Keratinocyte (primary cell): ENCODE measurements at regions not wholly inside any gene's neighbourhood (a gene's known extent, or its start where the extent isn't known, plus 50 kb on each side); places are given as distances from the start of the nearest gene placed in this dataset.

Experiments used
- CTCF ChIP-seq, 3 experiments: IDR thresholded peaks in 1 of 3; conservative IDR thresholded peaks in 1 of 3; optimal IDR thresholded peaks in 1 of 3; 2 replicates in 2 of 3; 3 replicates in 1 of 3; pipeline versions ENCODE3 to v1.5.1; 2011; ENCODE audit warnings: low read length in 3 of 3, mild to moderate bottlenecking in 3 of 3, moderate library complexity in 2 of 3, control low read depth in 1 of 3, inconsistent platforms in 1 of 3; ENCODE audit not compliant: insufficient read depth in 2 of 3; ENCODE audit errors: extremely low read depth in 1 of 3
- EZH2 ChIP-seq: IDR thresholded peaks from one replicate; pipeline ENCODE4 v1.6.1; 2012; ENCODE audit warnings: inconsistent platforms, mild to moderate bottlenecking, low read length, moderate library complexity

- no peak for TF ChIP-seq CTCF (optimal IDR thresholded peaks at IDR 0.05 in 1 of 3, IDR thresholded peaks at IDR 0.05 in 1 of 3, conservative IDR thresholded peaks at IDR 0.05 in 1 of 3; ENCODE audit: extremely low read depth in 1 of 3, insufficient read depth in 2 of 3, low read length in 3 of 3)
- no peak for TF ChIP-seq EZH2
Observed at GRCh38 chr15:98143116-98143515, 182.6 kb downstream of the ARRDC4 start.
